Heart right ventricle (tissue), 16 donors: ENCODE measurements at regions not wholly inside any gene's neighbourhood (a gene's known extent, or its start where the extent isn't known, plus 50 kb on each side); places are given as distances from the start of the nearest gene placed in this dataset.

Source experiments
- ATAC-seq, 8 donors: fragments of 200-7000 bp; cut with Tn5 transposase; one replicate each; pipeline ENCODE4 v1.9.1; 2020; ENCODE audit warnings: mild to moderate bottlenecking in 8 of 8, moderate library complexity in 8 of 8, moderate number of reproducible peaks in 1 of 8
- DNase-seq, 2 donors: peaks; one replicate each; pipeline ENCODE4 v3.0.0-alpha.2; 2020
- H3K27ac ChIP-seq, 10 donors: fragments of 200-600 bp; sonication (generic) in 2 of 10; one replicate each; pipeline versions ENCODE4 v1.5.0 to v1.8.0; 2020 to 2022; ENCODE audit warnings: mild to moderate bottlenecking in 3 of 10
- H3K27me3 ChIP-seq, 7 donors: fragments of 200-600 bp; one replicate each; pipeline ENCODE4 v1.8.0; 2021 to 2022; ENCODE audit warnings: mild to moderate bottlenecking in 2 of 7
- H3K36me3 ChIP-seq, 9 donors: fragments of 200-600 bp; sonication (generic) in 1 of 9; one replicate each; pipeline versions ENCODE4 v1.5.0 to v1.8.0; 2020 to 2022; ENCODE audit warnings: mild to moderate bottlenecking in 2 of 9
- H3K4me1 ChIP-seq, 9 donors: fragments of 200-600 bp; sonication (generic) in 1 of 9; one replicate each; pipeline versions ENCODE4 v1.5.0 to v1.8.0; 2020 to 2022; ENCODE audit warnings: mild to moderate bottlenecking in 4 of 9
- H3K4me3 ChIP-seq, 10 donors: fragments of 200-600 bp; sonication (generic) in 2 of 10; one replicate each; pipeline versions ENCODE4 v1.5.0 to v1.8.0; 2020 to 2022; ENCODE audit warnings: mild to moderate bottlenecking in 7 of 10, moderate library complexity in 2 of 10
- H3K9me3 ChIP-seq, 11 donors: fragments of 200-600 bp in 10 of 11; sonication (generic) in 2 of 11; one replicate each; pipeline versions ENCODE4 v1.5.0 to v1.8.0; 2013 to 2022; ENCODE audit warnings: mild to moderate bottlenecking in 2 of 11, control low read depth in 1 of 11, moderate library complexity in 1 of 11
- CTCF ChIP-seq, 9 donors: fragments of 200-600 bp; sonication (generic) in 2 of 9; IDR thresholded peaks; one replicate each; pipeline versions ENCODE4 v1.5.0 to v1.8.0; 2021 to 2022; ENCODE audit warnings: antibody characterized with exemption in 9 of 9, mild to moderate bottlenecking in 5 of 9, moderate library complexity in 1 of 9
- WGBS, 2 donors: extraction: QIAGEN DNeasy Blood & Tissue Kit; methylation state at CpG; one replicate each; pipeline ENCODE4 v1.1.7; 2013; ENCODE audit warnings: inconsistent platforms in 1 of 2; 5-methylcytosine and 5-hydroxymethylcytosine counted together
- intact Hi-C, 10 donors: fragments of 100-400 bp; cut with DNase I; formaldehyde crosslinking; loops; one replicate each; pipeline versions ENCODE4 v1.11.1 to v1.14.2; 2022
- donor health status: Arrhythmogenic right ventricular cardiomyopathy.
- donor health status: ischemic (EF 13 %, LVEDD 7.1; RV severe dilation, severe dysfunction).
- donor health status: healthy with polysubstance abuse.
- donor health status: DM: no; HTN: yes; CAD: no.
- donor health status: DM: no; HTN: no; CAD: no.
- donor health status: ischemic (EF 25% LVEDD 6.9; RV normal size, moderate dysfunction).
- donor health status: ischemic (EF 25% LVEDD 5.7; RV mildly dilated, moderate dysfunction).
- donor health status: healthy.
- donor health status: DM: yes; HTN: yes; CAD: no.
- donor health status: Ischemic cardiomyopathy.
- donor health status: ischemic (EF 35%, LVEDD 5.7; RV mildly dilated, moderate dysfunction).
- donor health status: nonischemic (EF 11% LVEDD 7.7; RV severe dilation, severe dysfunction).
- donor health status: DM: yes; HTN: yes; CAD: no.
- donor health status: PGD.
- donor health status: ischemic (EF 29% LVEDD 5.4; RV normal size, mild dysfunction).
- donor health status: nonischemic (EF 23%, LVEDD 6.1; RV moderate dilation, normal function).

DNA sequence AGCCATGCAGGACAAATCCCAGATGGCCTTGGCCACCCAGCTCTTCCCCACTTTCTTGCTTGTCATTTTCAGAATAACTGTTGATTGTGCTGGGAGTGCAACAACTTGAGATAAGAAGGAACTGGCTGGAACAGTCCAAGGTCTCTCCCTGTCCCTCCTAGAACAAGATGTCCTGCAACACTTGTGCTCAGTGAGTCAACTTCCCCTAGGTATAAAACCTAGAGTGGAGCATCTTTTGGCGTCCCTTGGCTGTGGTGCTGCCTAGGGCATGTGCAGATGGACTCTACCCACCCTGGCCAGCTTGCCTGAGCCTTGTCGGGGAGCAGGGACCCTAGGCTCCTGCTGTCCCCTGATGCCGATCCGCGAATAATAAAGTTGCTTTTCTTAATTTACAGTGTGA lies 50.7 kb upstream of the SLC22A11 start:
- ATAC-seq: no peak
- intact Hi-C loops: no loop called here
- Histone ChIP-seq H3K9me3 (peaks cover 0 to 13% (median 2%) of the 10 kb centered on the region in 11 donors), H3K4me1 (no peaks in the 10 kb centered on the region), H3K27ac (no peak overlapping the region), H3K36me3 (no peaks in the 10 kb centered on the region), H3K4me3 (no peak overlapping the region), H3K27me3 (peaks cover 0 to 40% (median 27%) of the 10 kb centered on the region in 7 donors)
- 89 to 90% methylated on average over 5 of the region's 5 CpGs for WGBS, 2 donors
- no peak for DNase-seq
- TF ChIP-seq CTCF (IDR thresholded peaks at IDR 0.05): no peak
